ENCODE measurements at regions not wholly inside any gene's neighbourhood (a gene's known extent, or its start where the extent isn't known, plus 50 kb on each side); places are given as distances from the start of the nearest gene placed in this dataset.

DNA sequence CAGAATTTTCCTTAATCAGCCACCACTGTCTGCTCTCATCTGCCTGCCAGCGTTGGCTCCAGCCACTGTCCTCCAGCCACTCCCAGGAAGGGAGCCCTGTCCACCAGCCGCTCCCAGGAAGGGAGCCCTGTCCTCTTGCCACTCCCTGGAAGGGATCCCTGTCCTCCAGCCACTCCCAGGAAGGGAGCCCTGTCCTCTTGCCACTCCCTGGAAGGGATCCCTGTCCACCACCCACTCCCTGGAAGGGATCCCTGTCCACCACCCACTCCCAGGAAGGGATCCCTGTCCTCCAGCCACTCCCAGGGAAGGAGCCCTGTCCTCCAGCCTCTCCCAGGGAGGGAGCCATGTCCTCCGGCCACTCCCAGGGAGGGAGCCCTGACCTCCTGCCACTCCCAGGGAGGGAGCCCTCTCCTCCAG, 726.5 kb downstream of the PTPRU start:
- no peak overlapping the region for H3K27ac ChIP-seq (ENCODE audit: low read depth, low read length)
- H3K79me2 ChIP-seq (ENCODE audit: insufficient read depth, low read length) = no peaks in the 10 kb centered on the region
- Mint-ChIP-seq H3K36me3 (ENCODE audit: low read depth, unreplicated experiment) (no peaks in the 10 kb centered on the region), H3K27ac (ENCODE audit: unreplicated experiment) (no peak overlapping the region), H3K27me3 (ENCODE audit: low read depth, unreplicated experiment) (peaks cover 7% of the 10 kb centered on the region), H3K9me3 (ENCODE audit: unreplicated experiment) (no peaks in the 10 kb centered on the region), H3K4me1 (ENCODE audit: low read depth, unreplicated experiment) (peaks cover 15% of the 10 kb centered on the region), H3K4me3 (ENCODE audit: unreplicated experiment) (no peak overlapping the region)
- FAIRE-seq (no peak), DNase-seq (ENCODE audit: low read depth) (no peak)
- no peak overlapping the region for H3K4me2 ChIP-seq (ENCODE audit: low read length)
- H3K36me3 ChIP-seq (ENCODE audit: insufficient read depth, low read length) = no peaks in the 10 kb centered on the region
- peaks cover 4% of the 10 kb centered on the region for H3K27me3 ChIP-seq (ENCODE audit: insufficient read depth, low read length)
- TF ChIP-seq, protein P1, sequence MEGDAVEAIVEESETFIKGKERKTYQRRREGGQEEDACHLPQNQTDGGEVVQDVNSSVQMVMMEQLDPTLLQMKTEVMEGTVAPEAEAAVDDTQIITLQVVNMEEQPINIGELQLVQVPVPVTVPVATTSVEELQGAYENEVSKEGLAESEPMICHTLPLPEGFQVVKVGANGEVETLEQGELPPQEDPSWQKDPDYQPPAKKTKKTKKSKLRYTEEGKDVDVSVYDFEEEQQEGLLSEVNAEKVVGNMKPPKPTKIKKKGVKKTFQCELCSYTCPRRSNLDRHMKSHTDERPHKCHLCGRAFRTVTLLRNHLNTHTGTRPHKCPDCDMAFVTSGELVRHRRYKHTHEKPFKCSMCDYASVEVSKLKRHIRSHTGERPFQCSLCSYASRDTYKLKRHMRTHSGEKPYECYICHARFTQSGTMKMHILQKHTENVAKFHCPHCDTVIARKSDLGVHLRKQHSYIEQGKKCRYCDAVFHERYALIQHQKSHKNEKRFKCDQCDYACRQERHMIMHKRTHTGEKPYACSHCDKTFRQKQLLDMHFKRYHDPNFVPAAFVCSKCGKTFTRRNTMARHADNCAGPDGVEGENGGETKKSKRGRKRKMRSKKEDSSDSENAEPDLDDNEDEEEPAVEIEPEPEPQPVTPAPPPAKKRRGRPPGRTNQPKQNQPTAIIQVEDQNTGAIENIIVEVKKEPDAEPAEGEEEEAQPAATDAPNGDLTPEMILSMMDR (IDR thresholded peaks at IDR 0.05; ENCODE audit: insufficient read depth, low read depth, low read length) = no peak
- no peak for TF ChIP-seq EZH2 (IDR thresholded peaks at IDR 0.05; ENCODE audit: insufficient read depth, low read length)
- H3K9me3 ChIP-seq (ENCODE audit: insufficient read depth, low read depth, low read length) = no peaks in the 10 kb centered on the region
- H3K4me3 ChIP-seq (ENCODE audit: insufficient read depth, low read depth, low read length) = no peak overlapping the region
- no peak overlapping the region for H3K9ac ChIP-seq (ENCODE audit: low read length)
- no peak overlapping the region for H2AFZ ChIP-seq (ENCODE audit: low read depth, low read length)
- peaks cover 12% of the 10 kb centered on the region for H3K4me1 ChIP-seq (ENCODE audit: insufficient read depth, low read length)
- H4K20me1 ChIP-seq (ENCODE audit: insufficient read depth, low read length) = no peaks in the 10 kb centered on the region

DNA sequence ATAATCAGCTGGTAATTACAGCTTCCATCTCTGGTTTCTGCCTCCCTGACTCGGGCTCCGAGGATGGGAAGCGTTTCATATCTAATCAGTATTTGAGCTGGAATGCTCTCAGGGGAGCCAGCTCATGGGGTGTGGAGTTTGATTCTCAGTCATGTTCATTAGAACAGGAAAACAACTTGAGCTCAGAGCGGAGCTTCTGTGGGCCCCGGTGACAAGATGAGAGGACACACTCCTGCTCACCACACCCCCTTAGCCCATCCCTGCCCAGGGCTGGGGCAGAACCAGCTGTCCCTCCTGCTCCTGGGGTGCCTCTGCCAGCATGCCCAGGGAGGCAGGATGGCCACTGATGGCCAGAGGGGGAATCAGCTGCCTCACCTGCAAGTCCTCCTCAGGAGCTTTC, 726.0 kb downstream of the PTPRU start:
- Histone ChIP-seq H2AFZ (ENCODE audit: low read depth, low read length) (no peak overlapping the region), H3K4me3 (ENCODE audit: insufficient read depth, low read depth, low read length) (no peak overlapping the region), H3K9ac (ENCODE audit: low read length) (no peak overlapping the region), H3K36me3 (ENCODE audit: insufficient read depth, low read length) (no peaks in the 10 kb centered on the region), H3K27ac (ENCODE audit: low read depth, low read length) (no peak overlapping the region), H3K4me1 (ENCODE audit: insufficient read depth, low read length) (peaks cover 9% of the 10 kb centered on the region), H3K79me2 (ENCODE audit: insufficient read depth, low read length) (no peaks in the 10 kb centered on the region), H3K9me3 (ENCODE audit: insufficient read depth, low read depth, low read length) (no peaks in the 10 kb centered on the region), H3K4me2 (ENCODE audit: low read length) (no peak overlapping the region), H4K20me1 (ENCODE audit: insufficient read depth, low read length) (no peaks in the 10 kb centered on the region), H3K27me3 (ENCODE audit: insufficient read depth, low read length) (peaks cover 4% of the 10 kb centered on the region)
- FAIRE-seq = no peak
- Mint-ChIP-seq H3K27ac (ENCODE audit: unreplicated experiment) (no peak overlapping the region), H3K4me3 (ENCODE audit: unreplicated experiment) (no peak overlapping the region), H3K9me3 (ENCODE audit: unreplicated experiment) (no peaks in the 10 kb centered on the region), H3K4me1 (ENCODE audit: low read depth, unreplicated experiment) (peaks cover 15% of the 10 kb centered on the region), H3K36me3 (ENCODE audit: low read depth, unreplicated experiment) (no peaks in the 10 kb centered on the region), H3K27me3 (ENCODE audit: low read depth, unreplicated experiment) (peaks cover 7% of the 10 kb centered on the region)
- DNase-seq (ENCODE audit: low read depth) = no peak
- TF ChIP-seq EZH2 (IDR thresholded peaks at IDR 0.05; ENCODE audit: insufficient read depth, low read length) = no peak
- TF ChIP-seq, protein P1 (IDR thresholded peaks at IDR 0.05; ENCODE audit: insufficient read depth, low read depth, low read length) = no peak

DNA sequence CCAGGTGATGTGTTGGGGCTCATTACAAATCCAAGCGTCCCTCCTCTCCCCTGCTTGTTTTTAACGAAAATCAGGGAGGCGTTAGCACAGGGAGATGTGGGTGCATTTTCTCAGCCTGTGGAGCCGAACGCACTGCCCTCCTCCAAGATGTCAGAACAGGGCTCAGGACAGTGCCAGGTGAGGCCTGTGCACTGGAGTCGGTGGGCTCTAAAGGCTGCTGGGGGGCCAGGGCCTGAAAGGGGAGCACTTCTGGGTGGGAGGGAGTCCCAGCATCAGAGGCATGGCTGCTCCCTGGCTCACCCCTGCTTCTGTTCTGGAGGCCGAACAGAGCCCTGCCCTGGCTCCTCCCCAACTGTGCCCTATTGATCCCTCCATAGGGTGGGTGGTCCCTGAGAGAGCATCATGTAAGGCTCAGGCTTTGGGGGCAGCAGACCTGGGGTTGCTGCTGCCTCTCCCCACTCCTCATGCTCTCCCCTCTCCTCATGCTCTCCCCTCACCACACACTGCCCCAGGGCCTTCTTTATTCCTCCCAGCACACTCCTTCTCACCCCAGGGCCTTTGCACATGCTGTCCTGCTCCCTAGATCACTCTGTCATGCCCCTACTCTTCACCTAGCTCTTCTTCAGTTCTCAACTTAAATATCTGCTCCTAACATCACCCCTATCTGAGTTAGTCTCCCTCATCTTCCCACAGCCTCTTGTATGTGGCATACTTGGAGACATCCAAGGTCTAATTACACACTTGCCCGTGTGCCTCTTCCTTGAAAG, 725.2 kb downstream of the PTPRU start:
- H3K9me3 ChIP-seq (ENCODE audit: insufficient read depth, low read depth, low read length) = no peaks in the 10 kb centered on the region
- TF ChIP-seq, protein P1 (IDR thresholded peaks at IDR 0.05; ENCODE audit: insufficient read depth, low read depth, low read length) = no peak
- no peak for TF ChIP-seq EZH2 (IDR thresholded peaks at IDR 0.05; ENCODE audit: insufficient read depth, low read length)

More for the DNA sequence above, 725.2 kb downstream of the PTPRU start:
- Mint-ChIP-seq H3K4me3 (ENCODE audit: unreplicated experiment) (no peak overlapping the region), H3K4me1 (ENCODE audit: low read depth, unreplicated experiment) (peaks cover 15% of the 10 kb centered on the region), H3K27me3 (ENCODE audit: low read depth, unreplicated experiment) (peaks cover 8% of the 10 kb centered on the region), H3K36me3 (ENCODE audit: low read depth, unreplicated experiment) (no peaks in the 10 kb centered on the region), H3K9me3 (ENCODE audit: unreplicated experiment) (peaks cover 2% of the 10 kb centered on the region), H3K27ac (ENCODE audit: unreplicated experiment) (no peak overlapping the region)
- no peaks in the 10 kb centered on the region for H3K36me3 ChIP-seq (ENCODE audit: insufficient read depth, low read length)
- H3K27me3 ChIP-seq (ENCODE audit: insufficient read depth, low read length) = peaks cover 2% of the 10 kb centered on the region
- H3K79me2 ChIP-seq (ENCODE audit: insufficient read depth, low read length) = no peaks in the 10 kb centered on the region
- H3K4me1 ChIP-seq (ENCODE audit: insufficient read depth, low read length) = peaks cover under 1% of the 10 kb centered on the region
- no peaks in the 10 kb centered on the region for H4K20me1 ChIP-seq (ENCODE audit: insufficient read depth, low read length)
- H2AFZ ChIP-seq (ENCODE audit: low read depth, low read length) = no peak overlapping the region
- no peak overlapping the region for H3K9ac ChIP-seq (ENCODE audit: low read length)
- H3K27ac ChIP-seq (ENCODE audit: low read depth, low read length) = no peak overlapping the region
- no peak for DNase-seq (ENCODE audit: low read depth)
- no peak overlapping the region for H3K4me3 ChIP-seq (ENCODE audit: insufficient read depth, low read depth, low read length)
- no peak overlapping the region for H3K4me2 ChIP-seq (ENCODE audit: low read length)
- no peak for FAIRE-seq
